Peyer's patch (tissue), 4 donors: ENCODE measurements at regions not wholly inside any gene's neighbourhood (a gene's known extent, or its start where the extent isn't known, plus 50 kb on each side); places are given as distances from the start of the nearest gene placed in this dataset.

Experiments used
- DNase-seq, 3 donors: peaks; one replicate each; pipeline ENCODE4 v3.0.0-alpha.2; 2017 to 2019
- H3K27ac ChIP-seq, 4 donors: fragments of 200-600 bp; sonication (generic); one replicate each; pipeline ENCODE4 v1.5.1; 2016 to 2019
- H3K27me3 ChIP-seq, 2 donors: fragments of 200-600 bp; sonication (generic); one replicate each; pipeline ENCODE4 v1.5.1; 2019
- H3K36me3 ChIP-seq, 3 donors: fragments of 200-600 bp; sonication (generic); one replicate each; pipeline ENCODE4 v1.5.1; 2016 to 2019
- H3K4me1 ChIP-seq, 4 donors: fragments of 200-600 bp; sonication (generic); one replicate each; pipeline ENCODE4 v1.5.1; 2016 to 2019
- H3K4me3 ChIP-seq, 4 donors: fragments of 200-600 bp; sonication (generic); 1 replicate in 3 of 4; 2 replicates in 1 of 4; pipeline ENCODE4 v1.5.1; 2016 to 2019; ENCODE audit warnings: mild to moderate bottlenecking in 1 of 4
- H3K9me3 ChIP-seq, 4 donors: fragments of 200-600 bp; sonication (generic); one replicate each; pipeline ENCODE4 v1.5.1; 2016 to 2019; ENCODE audit warnings: mild to moderate bottlenecking in 1 of 4
- CTCF ChIP-seq, 6 experiments: fragments of 450-650 bp in 4 of 6; fragments of 200-600 bp in 2 of 6; sonication (generic) in 1 of 6; IDR thresholded peaks; one replicate each; pipeline ENCODE4 v1.5.1; 2017 to 2019; ENCODE audit warnings: antibody characterized with exemption in 6 of 6, mild to moderate bottlenecking in 3 of 6, moderate library complexity in 1 of 6
- POLR2A ChIP-seq, 2 donors: fragments of 450-650 bp; IDR thresholded peaks; one replicate each; pipeline ENCODE4 v1.5.1; 2017; ENCODE audit warnings: antibody characterized with exemption in 2 of 2, mild to moderate bottlenecking in 2 of 2, moderate library complexity in 2 of 2

GRCh38 chr7:33806298-33807154 lies 98.8 kb upstream of the BMPER start:
- Histone ChIP-seq H3K27me3 (no peaks in the 10 kb centered on the region), H3K9me3 (no peaks in the 10 kb centered on the region), H3K27ac (no peak overlapping the region), H3K36me3 (no peaks in the 10 kb centered on the region), H3K4me3 (no peak overlapping the region), H3K4me1 (no peaks in the 10 kb centered on the region)
- TF ChIP-seq POLR2A (IDR thresholded peaks at IDR 0.05), result no peak
- TF ChIP-seq CTCF (IDR thresholded peaks at IDR 0.05), result no peak
- no peak for DNase-seq

GRCh38 chr7:33807155-33807530 lies 98.2 kb upstream of the BMPER start:
- Histone ChIP-seq H3K27ac (no peak overlapping the region), H3K36me3 (no peaks in the 10 kb centered on the region), H3K4me1 (no peaks in the 10 kb centered on the region), H3K4me3 (no peak overlapping the region), H3K9me3 (no peaks in the 10 kb centered on the region), H3K27me3 (no peaks in the 10 kb centered on the region)
- no peak for DNase-seq
- TF ChIP-seq CTCF (IDR thresholded peaks at IDR 0.05) (no peak), POLR2A (IDR thresholded peaks at IDR 0.05) (no peak)

GRCh38 chr7:33807779-33808482 lies 97.4 kb upstream of the BMPER start:
- no peak for DNase-seq
- no peaks in the 10 kb centered on the region for H3K9me3 ChIP-seq
- H3K4me3 ChIP-seq, result no peak overlapping the region
- TF ChIP-seq CTCF (IDR thresholded peaks at IDR 0.05) (peak in 2 of 6 experiments; percentile 22 to 35), POLR2A (IDR thresholded peaks at IDR 0.05) (no peak)
- no peaks in the 10 kb centered on the region for H3K27me3 ChIP-seq
- H3K4me1 ChIP-seq, result no peaks in the 10 kb centered on the region
- no peaks in the 10 kb centered on the region for H3K36me3 ChIP-seq
- no peak overlapping the region for H3K27ac ChIP-seq

GRCh38 chr7:33809228-33809627 lies 96.1 kb upstream of the BMPER start:
- no peaks in the 10 kb centered on the region for H3K27me3 ChIP-seq
- no peaks in the 10 kb centered on the region for H3K9me3 ChIP-seq
- TF ChIP-seq CTCF (IDR thresholded peaks at IDR 0.05), result no peak
- TF ChIP-seq POLR2A (IDR thresholded peaks at IDR 0.05), result no peak
- no peaks in the 10 kb centered on the region for H3K36me3 ChIP-seq
- no peaks in the 10 kb centered on the region for H3K4me1 ChIP-seq
- H3K4me3 ChIP-seq, result no peak overlapping the region
- H3K27ac ChIP-seq, result no peak overlapping the region
- no peak for DNase-seq

- no peaks in the 10 kb centered on the region for H3K36me3 ChIP-seq
- no peaks in the 10 kb centered on the region for H3K4me1 ChIP-seq
- no peak for DNase-seq
- no peaks in the 10 kb centered on the region for H3K9me3 ChIP-seq
- no peaks in the 10 kb centered on the region for H3K27me3 ChIP-seq
- no peak for TF ChIP-seq CTCF (IDR thresholded peaks at IDR 0.05)
- no peak for TF ChIP-seq POLR2A (IDR thresholded peaks at IDR 0.05)
- H3K27ac ChIP-seq, result no peak overlapping the region
- no peak overlapping the region for H3K4me3 ChIP-seq
Measured at GRCh38 chr7:33810356-33810755, 95.0 kb upstream of the BMPER start.
